Progenitor cell of endocrine pancreas (in vitro differentiated cells): ENCODE measurements at regions not wholly inside any gene's neighbourhood (a gene's known extent, or its start where the extent isn't known, plus 50 kb on each side); places are given as distances from the start of the nearest gene placed in this dataset.
"Not testable (repeated sequence)": the region's sequence is repeated elsewhere in the genome, so short reads cannot be mapped to it uniquely, and the experiment has no call there.

ENCODE experiments used
- DNase-seq: peaks from one replicate; pipeline ENCODE4 v3.0.0; 2021; ENCODE audit warnings: low spot score; ENCODE audit not compliant: unreplicated experiment
- H3K27ac Mint-ChIP-seq: 2 replicates; pipeline ENCODE4 v1.8.0; 2021; ENCODE audit warnings: mild to moderate bottlenecking, moderate library complexity, mixed read lengths
- H3K27me3 Mint-ChIP-seq: 2 replicates; pipeline ENCODE4 v1.8.0; 2021; ENCODE audit warnings: mixed read lengths
- H3K36me3 Mint-ChIP-seq: 2 replicates; pipeline ENCODE4 v1.8.0; 2022; ENCODE audit warnings: mixed read lengths; ENCODE audit not compliant: insufficient read depth
- H3K4me1 Mint-ChIP-seq: 2 replicates; pipeline ENCODE4 v1.8.0; 2021; ENCODE audit warnings: low read depth, mixed read lengths
- H3K4me3 Mint-ChIP-seq: 2 replicates; pipeline ENCODE4 v1.8.0; 2021; ENCODE audit warnings: low read depth, mild to moderate bottlenecking, moderate library complexity, mixed read lengths
- H3K9me3 Mint-ChIP-seq: 2 replicates; pipeline ENCODE4 v1.8.0; 2021; ENCODE audit warnings: low read depth, mixed read lengths
- TF ChIP-seq, protein P1 (sequence below): fragments of 200-600 bp; sonication (generic); IDR thresholded peaks from one replicate; pipeline ENCODE4 v1.5.0; 2021; ENCODE audit warnings: antibody characterized with exemption, mild to moderate bottlenecking; ENCODE audit not compliant: unreplicated experiment

DNA sequence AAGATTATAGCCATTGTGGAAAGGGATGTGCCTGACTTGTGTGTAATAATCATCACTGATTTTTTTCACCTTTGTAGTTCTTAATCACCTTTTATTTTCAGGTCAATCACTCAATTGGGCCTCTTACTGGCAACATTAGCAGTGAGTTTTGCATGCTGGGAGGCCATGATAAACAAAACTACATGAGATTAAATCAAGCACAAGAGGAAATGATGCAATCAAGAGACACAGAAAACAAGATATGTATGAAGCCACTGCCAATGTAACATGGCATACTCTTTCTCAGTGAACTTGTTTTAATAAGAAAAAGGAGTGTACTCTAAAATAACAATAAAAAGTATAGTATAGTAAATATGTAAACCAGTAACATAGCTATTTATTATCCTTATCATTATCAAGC lies 69.9 kb upstream of the FSIP2 start:
- Mint-ChIP-seq H3K27ac (no peak overlapping the region), H3K36me3 (no peaks in the 10 kb centered on the region), H3K4me3 (no peak overlapping the region), H3K9me3 (no peaks in the 10 kb centered on the region), H3K27me3 (no peaks in the 10 kb centered on the region), H3K4me1 (peaks cover 6% of the 10 kb centered on the region)
- TF ChIP-seq, protein P1, sequence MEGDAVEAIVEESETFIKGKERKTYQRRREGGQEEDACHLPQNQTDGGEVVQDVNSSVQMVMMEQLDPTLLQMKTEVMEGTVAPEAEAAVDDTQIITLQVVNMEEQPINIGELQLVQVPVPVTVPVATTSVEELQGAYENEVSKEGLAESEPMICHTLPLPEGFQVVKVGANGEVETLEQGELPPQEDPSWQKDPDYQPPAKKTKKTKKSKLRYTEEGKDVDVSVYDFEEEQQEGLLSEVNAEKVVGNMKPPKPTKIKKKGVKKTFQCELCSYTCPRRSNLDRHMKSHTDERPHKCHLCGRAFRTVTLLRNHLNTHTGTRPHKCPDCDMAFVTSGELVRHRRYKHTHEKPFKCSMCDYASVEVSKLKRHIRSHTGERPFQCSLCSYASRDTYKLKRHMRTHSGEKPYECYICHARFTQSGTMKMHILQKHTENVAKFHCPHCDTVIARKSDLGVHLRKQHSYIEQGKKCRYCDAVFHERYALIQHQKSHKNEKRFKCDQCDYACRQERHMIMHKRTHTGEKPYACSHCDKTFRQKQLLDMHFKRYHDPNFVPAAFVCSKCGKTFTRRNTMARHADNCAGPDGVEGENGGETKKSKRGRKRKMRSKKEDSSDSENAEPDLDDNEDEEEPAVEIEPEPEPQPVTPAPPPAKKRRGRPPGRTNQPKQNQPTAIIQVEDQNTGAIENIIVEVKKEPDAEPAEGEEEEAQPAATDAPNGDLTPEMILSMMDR: no peak
- no peak for DNase-seq

DNA sequence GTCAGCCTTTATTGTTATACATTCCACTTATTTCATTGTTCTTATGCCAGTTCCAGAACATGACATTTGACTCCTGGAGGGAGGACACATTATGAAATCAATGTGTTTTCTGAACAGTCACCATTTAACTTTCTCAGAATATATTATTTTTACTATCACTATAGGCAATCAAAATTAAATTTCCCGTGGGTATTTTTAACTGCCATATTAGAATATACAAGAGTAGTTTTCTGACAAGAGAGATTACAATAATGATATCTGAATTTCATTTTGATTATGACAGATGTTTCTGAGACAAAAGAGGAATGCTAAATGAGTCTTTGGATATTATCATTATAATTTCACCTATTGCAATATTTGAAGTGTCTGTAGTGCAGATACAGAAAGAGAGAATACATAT lies 64.4 kb upstream of the FSIP2 start:
- no peaks in the 10 kb centered on the region for H3K36me3 Mint-ChIP-seq
- TF ChIP-seq, protein P1: no peak
- no peak overlapping the region for H3K4me3 Mint-ChIP-seq
- H3K4me1 Mint-ChIP-seq: no peaks in the 10 kb centered on the region
- H3K27me3 Mint-ChIP-seq: no peaks in the 10 kb centered on the region
- no peaks in the 10 kb centered on the region for H3K9me3 Mint-ChIP-seq
- H3K27ac Mint-ChIP-seq: no peak overlapping the region
- DNase-seq: no peak

DNA sequence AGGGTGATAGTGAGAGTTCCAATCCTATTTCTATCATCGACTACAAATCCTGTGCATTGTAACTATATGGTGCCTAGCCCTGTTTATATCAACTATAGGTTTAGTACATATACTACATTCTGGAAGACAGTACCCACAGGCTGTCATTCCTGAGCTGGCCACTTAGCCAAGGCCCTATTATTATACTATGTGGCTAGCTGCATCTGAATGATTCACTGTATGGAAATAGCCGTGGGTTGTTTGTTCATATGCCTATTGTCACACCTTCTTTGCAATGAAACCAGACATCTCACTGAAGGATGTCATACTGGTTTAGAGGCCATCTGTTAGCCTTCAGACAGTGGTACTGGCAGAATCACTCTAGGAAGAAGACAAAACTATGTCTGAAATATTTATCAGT lies 62.3 kb upstream of the FSIP2 start:
- TF ChIP-seq, protein P1: no peak
- Mint-ChIP-seq H3K4me1 (no peaks in the 10 kb centered on the region), H3K4me3 (no peak overlapping the region), H3K36me3 (no peaks in the 10 kb centered on the region), H3K27ac (no peak overlapping the region), H3K27me3 (no peaks in the 10 kb centered on the region), H3K9me3 (no peaks in the 10 kb centered on the region)
- no peak for DNase-seq

DNA sequence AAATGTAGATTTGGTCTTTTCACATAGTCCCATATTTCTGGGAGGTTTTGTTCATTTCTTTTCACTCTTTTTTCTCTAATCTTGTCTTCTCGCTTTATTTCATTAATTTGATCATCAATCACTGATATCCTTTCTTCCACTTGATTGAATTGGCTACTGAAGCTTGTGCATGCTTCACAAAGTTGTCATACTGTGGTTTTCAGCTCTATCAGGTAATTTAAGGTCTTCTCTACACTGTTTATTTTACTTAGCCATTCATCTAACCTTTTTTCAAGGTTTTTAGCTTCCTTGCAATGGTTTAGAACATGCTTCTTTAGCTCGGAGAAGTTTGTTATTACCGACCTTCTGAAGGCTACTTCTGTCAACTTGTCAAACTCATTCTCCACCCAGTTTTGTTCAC lies 51.6 kb upstream of the FSIP2 start:
- not testable (repeated sequence) for H3K27me3 Mint-ChIP-seq, DNase-seq, H3K27ac Mint-ChIP-seq, H3K4me1 Mint-ChIP-seq, H3K4me3 Mint-ChIP-seq
- H3K9me3 Mint-ChIP-seq: peaks cover 29% of the 10 kb centered on the region
- H3K36me3 Mint-ChIP-seq: peaks cover 14% of the 10 kb centered on the region

DNA sequence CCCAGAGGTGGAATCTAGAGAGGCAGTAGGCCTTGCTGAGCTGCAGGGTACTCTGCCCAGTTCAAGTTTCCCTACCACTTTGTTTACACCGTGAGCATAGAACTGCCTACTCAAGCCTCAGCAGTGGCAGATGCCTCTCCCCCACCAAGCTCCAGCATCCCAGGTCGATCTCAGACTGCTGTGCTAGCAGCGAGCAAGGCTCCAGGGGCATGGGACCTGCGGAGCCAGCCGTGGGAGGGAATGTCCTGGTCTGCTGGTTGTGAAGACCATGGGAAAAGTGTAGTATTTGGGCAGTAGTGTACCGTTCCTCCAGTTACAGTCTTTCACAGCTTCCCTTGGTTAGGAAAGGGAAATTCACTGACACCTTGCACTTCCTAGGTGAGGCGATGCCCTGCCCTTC lies 50.6 kb upstream of the FSIP2 start:
- Mint-ChIP-seq H3K27ac (no peak overlapping the region), H3K9me3 (peaks cover 27% of the 10 kb centered on the region), H3K36me3 (peaks cover 12% of the 10 kb centered on the region), H3K4me1 (peaks cover 3% of the 10 kb centered on the region), H3K4me3 (no peak overlapping the region), H3K27me3 (no peaks in the 10 kb centered on the region)
- no peak for DNase-seq
- TF ChIP-seq, protein P1: no peak
